ENCODE measurements at regions not wholly inside any gene's neighbourhood (a gene's known extent, or its start where the extent isn't known, plus 50 kb on each side); places are given as distances from the start of the nearest gene placed in this dataset.

DNA sequence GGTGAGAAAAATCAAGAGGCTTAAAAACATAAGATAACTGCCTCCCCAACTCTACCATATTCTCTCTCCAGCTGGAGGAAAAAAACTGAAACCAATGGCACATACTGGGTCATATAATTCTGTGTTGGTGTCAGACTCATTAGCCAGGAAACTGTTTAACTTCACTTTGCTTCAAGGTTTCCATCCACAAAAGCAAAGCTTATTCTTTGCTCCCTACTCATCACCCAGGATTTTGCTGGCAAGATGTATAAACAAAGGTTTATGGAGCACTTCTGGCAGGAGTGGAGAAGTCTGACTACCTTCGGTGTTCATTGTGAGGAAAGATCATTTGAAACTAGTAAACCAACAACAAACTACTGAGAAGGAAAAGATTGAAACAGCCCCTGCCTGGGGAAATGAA lies 197.5 kb upstream of the SERP2 start:
- no peak for TF ChIP-seq CREB1 (IDR thresholded peaks at IDR 0.05; ENCODE audit: low read depth)
- TF ChIP-seq, protein P1, sequence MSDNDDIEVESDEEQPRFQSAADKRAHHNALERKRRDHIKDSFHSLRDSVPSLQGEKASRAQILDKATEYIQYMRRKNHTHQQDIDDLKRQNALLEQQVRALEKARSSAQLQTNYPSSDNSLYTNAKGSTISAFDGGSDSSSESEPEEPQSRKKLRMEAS (IDR thresholded peaks at IDR 0.05), result no peak
- TF ChIP-seq CEBPB (IDR thresholded peaks at IDR 0.05), result no peak
- no peak for TF ChIP-seq FOXM1 (IDR thresholded peaks at IDR 0.05; ENCODE audit: borderline replicate concordance, low read depth)
- no peak for TF ChIP-seq TAF1 (IDR thresholded peaks at IDR 0.05; ENCODE audit: low read depth)
- TF ChIP-seq ZBTB7A (IDR thresholded peaks at IDR 0.05; ENCODE audit: low read depth), result no peak
- TF ChIP-seq TCF12 (IDR thresholded peaks at IDR 0.05; ENCODE audit: low read depth), result no peak
- TF ChIP-seq EP300 (IDR thresholded peaks at IDR 0.05; ENCODE audit: borderline replicate concordance), result no peak
- TF ChIP-seq RAD21 (IDR thresholded peaks at IDR 0.05; ENCODE audit: low read depth), result no peak
- no peak for TF ChIP-seq YY1 (IDR thresholded peaks at IDR 0.05; ENCODE audit: low read depth)
- TF ChIP-seq, protein P2, sequence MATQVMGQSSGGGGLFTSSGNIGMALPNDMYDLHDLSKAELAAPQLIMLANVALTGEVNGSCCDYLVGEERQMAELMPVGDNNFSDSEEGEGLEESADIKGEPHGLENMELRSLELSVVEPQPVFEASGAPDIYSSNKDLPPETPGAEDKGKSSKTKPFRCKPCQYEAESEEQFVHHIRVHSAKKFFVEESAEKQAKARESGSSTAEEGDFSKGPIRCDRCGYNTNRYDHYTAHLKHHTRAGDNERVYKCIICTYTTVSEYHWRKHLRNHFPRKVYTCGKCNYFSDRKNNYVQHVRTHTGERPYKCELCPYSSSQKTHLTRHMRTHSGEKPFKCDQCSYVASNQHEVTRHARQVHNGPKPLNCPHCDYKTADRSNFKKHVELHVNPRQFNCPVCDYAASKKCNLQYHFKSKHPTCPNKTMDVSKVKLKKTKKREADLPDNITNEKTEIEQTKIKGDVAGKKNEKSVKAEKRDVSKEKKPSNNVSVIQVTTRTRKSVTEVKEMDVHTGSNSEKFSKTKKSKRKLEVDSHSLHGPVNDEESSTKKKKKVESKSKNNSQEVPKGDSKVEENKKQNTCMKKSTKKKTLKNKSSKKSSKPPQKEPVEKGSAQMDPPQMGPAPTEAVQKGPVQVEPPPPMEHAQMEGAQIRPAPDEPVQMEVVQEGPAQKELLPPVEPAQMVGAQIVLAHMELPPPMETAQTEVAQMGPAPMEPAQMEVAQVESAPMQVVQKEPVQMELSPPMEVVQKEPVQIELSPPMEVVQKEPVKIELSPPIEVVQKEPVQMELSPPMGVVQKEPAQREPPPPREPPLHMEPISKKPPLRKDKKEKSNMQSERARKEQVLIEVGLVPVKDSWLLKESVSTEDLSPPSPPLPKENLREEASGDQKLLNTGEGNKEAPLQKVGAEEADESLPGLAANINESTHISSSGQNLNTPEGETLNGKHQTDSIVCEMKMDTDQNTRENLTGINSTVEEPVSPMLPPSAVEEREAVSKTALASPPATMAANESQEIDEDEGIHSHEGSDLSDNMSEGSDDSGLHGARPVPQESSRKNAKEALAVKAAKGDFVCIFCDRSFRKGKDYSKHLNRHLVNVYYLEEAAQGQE (IDR thresholded peaks at IDR 0.05; ENCODE audit: low read depth), result no peak
- TF ChIP-seq EGR1 (IDR thresholded peaks at IDR 0.05), result no peak

DNA sequence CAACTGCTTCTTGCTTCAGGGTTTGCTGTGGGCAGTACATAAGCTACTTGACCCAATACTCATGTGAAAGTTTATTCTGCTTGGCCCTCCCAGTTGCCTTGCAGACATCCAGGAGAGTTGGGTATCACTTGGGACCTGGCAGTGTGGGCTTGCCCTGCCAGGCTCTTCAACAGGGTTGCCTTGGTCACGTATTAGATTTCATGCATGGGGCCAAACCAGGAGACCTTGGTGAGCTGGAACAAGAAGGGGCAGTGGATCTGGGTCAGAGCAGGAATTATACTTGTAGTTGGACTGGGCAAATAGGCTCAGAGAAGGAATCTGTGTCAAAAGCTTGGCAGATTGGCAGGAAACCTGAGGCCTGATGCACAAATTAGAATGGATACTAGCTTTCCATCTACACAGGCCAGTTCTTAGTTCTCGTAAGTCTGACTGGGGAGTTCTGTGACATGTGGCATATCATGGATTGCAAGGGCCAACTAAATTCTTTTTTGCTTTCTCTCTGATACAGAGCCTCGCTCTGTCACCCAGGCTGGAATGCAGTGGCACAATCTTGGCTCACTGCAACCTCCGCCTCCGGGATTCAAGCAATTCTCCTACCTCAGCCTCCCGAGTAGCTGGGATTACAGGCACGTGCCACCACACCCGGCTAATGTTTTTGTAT lies 192.6 kb upstream of the SERP2 start:
- TF ChIP-seq ZBTB7A (IDR thresholded peaks at IDR 0.05; ENCODE audit: low read depth) (no peak), EP300 (IDR thresholded peaks at IDR 0.05; ENCODE audit: borderline replicate concordance) (no peak)

DNA sequence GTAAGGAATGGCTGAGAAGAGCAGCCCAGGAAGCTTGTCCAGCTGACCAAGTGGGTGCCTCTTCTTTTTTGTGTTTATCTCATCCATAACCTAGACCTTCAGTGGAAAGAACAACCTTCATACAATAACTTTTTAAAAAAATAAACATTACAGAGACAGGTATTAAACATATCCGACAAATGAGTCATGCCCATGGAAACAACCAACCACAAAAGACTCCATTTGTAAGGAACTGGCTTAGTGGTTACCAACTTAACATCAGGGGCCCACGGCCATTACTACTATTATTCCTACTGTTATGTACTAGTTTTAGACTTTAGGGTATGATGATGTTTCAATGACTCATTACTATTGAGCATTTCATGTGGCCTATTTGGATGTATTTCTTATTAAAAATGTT lies 191.7 kb upstream of the SERP2 start:
- TF ChIP-seq FOXM1 (IDR thresholded peaks at IDR 0.05; ENCODE audit: borderline replicate concordance, low read depth) (no peak), CEBPB (IDR thresholded peaks at IDR 0.05) (no peak), CREB1 (IDR thresholded peaks at IDR 0.05; ENCODE audit: low read depth) (no peak), TAF1 (IDR thresholded peaks at IDR 0.05; ENCODE audit: low read depth) (no peak), ZBTB7A (IDR thresholded peaks at IDR 0.05; ENCODE audit: low read depth) (no peak)
- TF ChIP-seq, protein P3, sequence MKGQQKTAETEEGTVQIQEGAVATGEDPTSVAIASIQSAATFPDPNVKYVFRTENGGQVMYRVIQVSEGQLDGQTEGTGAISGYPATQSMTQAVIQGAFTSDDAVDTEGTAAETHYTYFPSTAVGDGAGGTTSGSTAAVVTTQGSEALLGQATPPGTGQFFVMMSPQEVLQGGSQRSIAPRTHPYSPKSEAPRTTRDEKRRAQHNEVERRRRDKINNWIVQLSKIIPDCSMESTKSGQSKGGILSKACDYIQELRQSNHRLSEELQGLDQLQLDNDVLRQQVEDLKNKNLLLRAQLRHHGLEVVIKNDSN (IDR thresholded peaks at IDR 0.05), result no peak
- TF ChIP-seq, protein P2 (IDR thresholded peaks at IDR 0.05; ENCODE audit: low read depth), result no peak
- TF ChIP-seq, protein P1 (IDR thresholded peaks at IDR 0.05), result no peak

DNA sequence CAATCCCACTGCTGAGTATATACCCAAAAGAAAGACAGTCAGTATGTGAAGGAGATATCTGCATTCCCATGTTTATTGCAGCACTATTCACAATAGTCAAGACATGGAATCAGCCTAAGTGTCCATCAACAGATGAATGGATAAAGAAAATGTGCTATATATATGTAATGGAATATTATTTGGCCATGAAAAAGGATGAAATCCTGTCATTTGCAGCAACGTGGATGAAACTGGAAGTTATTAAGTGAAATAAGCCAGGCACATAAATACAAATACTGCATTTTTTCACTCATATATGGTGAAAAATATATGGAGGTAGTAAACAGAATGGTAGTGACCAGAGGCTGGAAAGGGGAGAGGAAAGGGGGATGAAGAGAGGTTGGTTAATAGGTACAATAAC lies 188.9 kb upstream of the SERP2 start:
- TF ChIP-seq CREB1 (IDR thresholded peaks at IDR 0.05; ENCODE audit: low read depth) (no peak), TAF1 (IDR thresholded peaks at IDR 0.05; ENCODE audit: low read depth) (no peak), TCF12 (IDR thresholded peaks at IDR 0.05; ENCODE audit: low read depth) (no peak), YY1 (IDR thresholded peaks at IDR 0.05; ENCODE audit: low read depth) (no peak), ZBTB7A (IDR thresholded peaks at IDR 0.05; ENCODE audit: low read depth) (no peak), RAD21 (IDR thresholded peaks at IDR 0.05; ENCODE audit: low read depth) (no peak), EGR1 (IDR thresholded peaks at IDR 0.05) (no peak), CEBPB (IDR thresholded peaks at IDR 0.05) (no peak), FOXM1 (IDR thresholded peaks at IDR 0.05; ENCODE audit: borderline replicate concordance, low read depth) (no peak), EP300 (IDR thresholded peaks at IDR 0.05; ENCODE audit: borderline replicate concordance) (no peak), NFIC (IDR thresholded peaks at IDR 0.05) (no peak), TEAD4 (IDR thresholded peaks at IDR 0.05) (no peak)
- TF ChIP-seq, protein P1 (IDR thresholded peaks at IDR 0.05), result no peak
- TF ChIP-seq, protein P2 (IDR thresholded peaks at IDR 0.05; ENCODE audit: low read depth), result no peak
- TF ChIP-seq, protein P3 (IDR thresholded peaks at IDR 0.05), result no peak
